Vagina (tissue), 2 donors: ENCODE measurements at regions not wholly inside any gene's neighbourhood (a gene's known extent, or its start where the extent isn't known, plus 50 kb on each side); places are given as distances from the start of the nearest gene placed in this dataset.

Experiments used
- DNase-seq, 2 donors: peaks; one replicate each; pipeline ENCODE4 v3.0.0-alpha.2; 2017; ENCODE audit errors: extremely low spot score in 2 of 2
- H3K27ac ChIP-seq: fragments of 200-600 bp; sonication (generic); one replicate; pipeline ENCODE4 v1.5.1; 2019
- H3K27me3 ChIP-seq: fragments of 200-600 bp; sonication (generic); one replicate; pipeline ENCODE4 v1.5.1; 2019
- H3K36me3 ChIP-seq, 2 donors: fragments of 200-600 bp; sonication (generic); one replicate each; pipeline ENCODE4 v1.5.1; 2017 to 2019
- H3K4me1 ChIP-seq: fragments of 200-600 bp; sonication (generic); one replicate; pipeline ENCODE4 v1.5.1; 2019
- H3K4me3 ChIP-seq, 2 donors: fragments of 200-600 bp; sonication (generic); 1 replicate in 1 of 2; 2 replicates in 1 of 2; pipeline ENCODE4 v1.5.1; 2016 to 2019
- H3K9me3 ChIP-seq: fragments of 200-600 bp; sonication (generic); one replicate; pipeline ENCODE4 v1.5.1; 2019
- CTCF ChIP-seq, 3 experiments: fragments of 450-650 bp in 2 of 3; fragments of 200-600 bp in 1 of 3; sonication (generic) in 1 of 3; IDR thresholded peaks; one replicate each; pipeline ENCODE4 v1.5.1; 2017 to 2019; ENCODE audit warnings: antibody characterized with exemption in 3 of 3, mild to moderate bottlenecking in 2 of 3, moderate library complexity in 2 of 3
- POLR2A ChIP-seq, 2 donors: fragments of 450-650 bp; IDR thresholded peaks; one replicate each; pipeline ENCODE4 v1.6.1; 2017; ENCODE audit warnings: antibody characterized with exemption in 2 of 2, mild to moderate bottlenecking in 2 of 2, moderate library complexity in 2 of 2
- POLR2AphosphoS5 ChIP-seq, 2 donors: sonication (generic); formaldehyde crosslinking; IDR thresholded peaks; one replicate each; pipeline ENCODE4 v1.9.0; 2017; ENCODE audit warnings: antibody characterized with exemption in 2 of 2, mild to moderate bottlenecking in 2 of 2, low read depth in 1 of 2; ENCODE audit not compliant: insufficient read depth in 1 of 2
- intact Hi-C: fragments of 100-400 bp; cut with DNase I; formaldehyde crosslinking; loops from one replicate; pipeline ENCODE4 v1.15.1; 2023

GRCh38 chr3:106829206-106829605 lies 548.0 kb upstream of the CCDC54 start:
- H3K27ac ChIP-seq = no peak overlapping the region
- no peaks in the 10 kb centered on the region for H3K4me1 ChIP-seq
- intact Hi-C loops = no loop called here
- no peaks in the 10 kb centered on the region for H3K9me3 ChIP-seq
- no peaks in the 10 kb centered on the region for H3K36me3 ChIP-seq
- H3K27me3 ChIP-seq = no peaks in the 10 kb centered on the region
- no peak overlapping the region for H3K4me3 ChIP-seq
- TF ChIP-seq CTCF (IDR thresholded peaks at IDR 0.05) (no peak), POLR2AphosphoS5 (IDR thresholded peaks at IDR 0.05; ENCODE audit: insufficient read depth in 1 of 2, low read depth in 1 of 2) (no peak), POLR2A (IDR thresholded peaks at IDR 0.05) (no peak)
- no peak for DNase-seq

- intact Hi-C loops = no loop called here
- no peak for TF ChIP-seq CTCF (IDR thresholded peaks at IDR 0.05)
- Histone ChIP-seq H3K9me3 (no peaks in the 10 kb centered on the region), H3K36me3 (no peaks in the 10 kb centered on the region), H3K27ac (no peak overlapping the region), H3K4me3 (no peak overlapping the region), H3K27me3 (no peaks in the 10 kb centered on the region), H3K4me1 (no peaks in the 10 kb centered on the region)
- no peak for DNase-seq
These were observed 546.9 kb upstream of the CCDC54 start for GRCh38 chr3:106830334-106830733.

- no peaks in the 10 kb centered on the region for H3K4me1 ChIP-seq
- H3K27me3 ChIP-seq = no peaks in the 10 kb centered on the region
- H3K4me3 ChIP-seq = no peak overlapping the region
- intact Hi-C loops = no loop called here
- DNase-seq = no peak
- no peaks in the 10 kb centered on the region for H3K9me3 ChIP-seq
- H3K36me3 ChIP-seq = no peaks in the 10 kb centered on the region
- no peak overlapping the region for H3K27ac ChIP-seq
- TF ChIP-seq CTCF (IDR thresholded peaks at IDR 0.05) (no peak), POLR2AphosphoS5 (IDR thresholded peaks at IDR 0.05; ENCODE audit: insufficient read depth in 1 of 2, low read depth in 1 of 2) (no peak), POLR2A (IDR thresholded peaks at IDR 0.05) (no peak)
These were observed 540.3 kb upstream of the CCDC54 start for GRCh38 chr3:106836906-106837305.

GRCh38 chr3:106837616-106838015 lies 539.6 kb upstream of the CCDC54 start:
- no peak for DNase-seq
- no peaks in the 10 kb centered on the region for H3K9me3 ChIP-seq
- no peaks in the 10 kb centered on the region for H3K4me1 ChIP-seq
- H3K27ac ChIP-seq = no peak overlapping the region
- no peak for TF ChIP-seq CTCF (IDR thresholded peaks at IDR 0.05)
- no peak for TF ChIP-seq POLR2A (IDR thresholded peaks at IDR 0.05)
- TF ChIP-seq POLR2AphosphoS5 (IDR thresholded peaks at IDR 0.05; ENCODE audit: insufficient read depth in 1 of 2, low read depth in 1 of 2) = no peak
- no peak overlapping the region for H3K4me3 ChIP-seq
- no peaks in the 10 kb centered on the region for H3K27me3 ChIP-seq
- intact Hi-C loops = no loop called here
- no peaks in the 10 kb centered on the region for H3K36me3 ChIP-seq

GRCh38 chr3:106839576-106840280 lies 537.5 kb upstream of the CCDC54 start:
- H3K27ac ChIP-seq = no peak overlapping the region
- intact Hi-C loops = no loop called here

More at GRCh38 chr3:106839576-106840280, 537.5 kb upstream of the CCDC54 start:
- Histone ChIP-seq H3K36me3 (no peaks in the 10 kb centered on the region), H3K27me3 (no peaks in the 10 kb centered on the region), H3K4me1 (no peaks in the 10 kb centered on the region), H3K4me3 (no peak overlapping the region), H3K9me3 (no peaks in the 10 kb centered on the region)
- no peak for DNase-seq
- TF ChIP-seq POLR2AphosphoS5 (IDR thresholded peaks at IDR 0.05; ENCODE audit: insufficient read depth in 1 of 2, low read depth in 1 of 2) (no peak), CTCF (IDR thresholded peaks at IDR 0.05) (no peak), POLR2A (IDR thresholded peaks at IDR 0.05) (no peak)
